ENCODE measurements at regions not wholly inside any gene's neighbourhood (a gene's known extent, or its start where the extent isn't known, plus 50 kb on each side); places are given as distances from the start of the nearest gene placed in this dataset.

GRCh38 chr17:63154586-63155244 lies 188.7 kb downstream of the TANC2 start:
- ATAC-seq = no peak
- no peaks in the 10 kb centered on the region for H3K4me1 ChIP-seq
- H3K27ac ChIP-seq = no peak overlapping the region
- H3K9me3 ChIP-seq = no peaks in the 10 kb centered on the region
- no peaks in the 10 kb centered on the region for H3K27me3 ChIP-seq
- no peak for DNase-seq
- H3K36me3 ChIP-seq = no peaks in the 10 kb centered on the region
- TF ChIP-seq CTCF (IDR thresholded peaks at IDR 0.05) = no peak
- H3K4me3 ChIP-seq = no peak overlapping the region
- intact Hi-C loops (cut with DNase I) = no loop called here

- no peaks in the 10 kb centered on the region for H3K4me1 ChIP-seq
- no peak for DNase-seq
- intact Hi-C loops (cut with DNase I) = no loop called here
- no peaks in the 10 kb centered on the region for H3K27me3 ChIP-seq
- H3K36me3 ChIP-seq = no peaks in the 10 kb centered on the region
- no peak overlapping the region for H3K4me3 ChIP-seq
- no peak overlapping the region for H3K27ac ChIP-seq
- no peak for TF ChIP-seq CTCF (IDR thresholded peaks at IDR 0.05)
- H3K9me3 ChIP-seq = no peaks in the 10 kb centered on the region
- ATAC-seq = no peak
Observed at GRCh38 chr17:63156986-63157385, 191.0 kb downstream of the TANC2 start.

- intact Hi-C loops (cut with DNase I) = no loop called here
- Histone ChIP-seq H3K27me3 (no peaks in the 10 kb centered on the region), H3K36me3 (no peaks in the 10 kb centered on the region), H3K27ac (no peak overlapping the region), H3K4me3 (no peak overlapping the region), H3K9me3 (no peaks in the 10 kb centered on the region), H3K4me1 (no peaks in the 10 kb centered on the region)
- DNase-seq (no peak), ATAC-seq (no peak)
- TF ChIP-seq CTCF (IDR thresholded peaks at IDR 0.05) = no peak
Observed at GRCh38 chr17:63162406-63163157, 196.5 kb downstream of the TANC2 start.

- ATAC-seq (no peak), DNase-seq (no peak)
- H3K27ac ChIP-seq = no peak overlapping the region
- no peaks in the 10 kb centered on the region for H3K9me3 ChIP-seq
- no peak overlapping the region for H3K4me3 ChIP-seq
- no peaks in the 10 kb centered on the region for H3K36me3 ChIP-seq
- H3K4me1 ChIP-seq = no peaks in the 10 kb centered on the region
- no peaks in the 10 kb centered on the region for H3K27me3 ChIP-seq
- TF ChIP-seq CTCF (IDR thresholded peaks at IDR 0.05) = no peak
- intact Hi-C loops (cut with DNase I) = no loop called here
Observed at GRCh38 chr17:63163158-63163520, 197.1 kb downstream of the TANC2 start.

- Histone ChIP-seq H3K4me1 (no peaks in the 10 kb centered on the region), H3K27ac (no peak overlapping the region), H3K9me3 (no peaks in the 10 kb centered on the region), H3K27me3 (no peaks in the 10 kb centered on the region), H3K4me3 (no peak overlapping the region), H3K36me3 (no peaks in the 10 kb centered on the region)
- no peak for ATAC-seq
- intact Hi-C loops (cut with DNase I) = no loop called here
- TF ChIP-seq CTCF (IDR thresholded peaks at IDR 0.05) = no peak
- DNase-seq = no peak
Observed at GRCh38 chr17:63165400-63165799, 199.4 kb downstream of the TANC2 start.

Data from upper lobe of right lung (tissue), 1 donor.